Astrocyte (in vitro differentiated cells and primary cell): ENCODE measurements at regions not wholly inside any gene's neighbourhood (a gene's known extent, or its start where the extent isn't known, plus 50 kb on each side); places are given as distances from the start of the nearest gene placed in this dataset.

Experiments used
- DNase-seq: peaks from one replicate; pipeline ENCODE4 v3.0.0-alpha.2; 2010; ENCODE audit warnings: low read depth
- FAIRE-seq: peaks from 2 replicates; lab custom pipeline; 2011; peaks lifted over from hg19 to GRCh38; lab: Jason Lieb, UNC
- H2AFZ ChIP-seq: 2 replicates; pipeline ENCODE4 v1.6.0; 2012; ENCODE audit warnings: low read depth, low read length, inconsistent platforms
- H3K27ac ChIP-seq: 2 replicates; pipeline ENCODE4 v1.5.1; 2011; ENCODE audit warnings: low read depth, low read length, inconsistent platforms
- H3K27me3 ChIP-seq: 2 replicates; pipeline ENCODE4 v1.6.0; 2011; ENCODE audit warnings: low read length, inconsistent platforms; ENCODE audit not compliant: insufficient read depth
- H3K36me3 ChIP-seq: 2 replicates; pipeline ENCODE4 v1.5.1; 2011; ENCODE audit warnings: low read length, inconsistent platforms; ENCODE audit not compliant: insufficient read depth
- H3K4me1 ChIP-seq: 2 replicates; pipeline ENCODE4 v1.5.1; 2011; ENCODE audit warnings: low read length, inconsistent platforms; ENCODE audit not compliant: insufficient read depth
- H3K4me2 ChIP-seq: 2 replicates; pipeline ENCODE4 v1.6.0; 2012; ENCODE audit warnings: low read length, inconsistent platforms
- H3K4me3 ChIP-seq: 2 replicates; pipeline ENCODE4 v1.5.1; 2011; ENCODE audit warnings: low read depth, mild to moderate bottlenecking, low read length, inconsistent platforms; ENCODE audit not compliant: insufficient read depth
- H3K79me2 ChIP-seq: 2 replicates; pipeline ENCODE4 v1.6.0; 2012; ENCODE audit warnings: mild to moderate bottlenecking, low read length, inconsistent platforms; ENCODE audit not compliant: insufficient read depth
- H3K9ac ChIP-seq: 2 replicates; pipeline ENCODE4 v1.6.0; 2012; ENCODE audit warnings: mild to moderate bottlenecking, low read length, inconsistent platforms
- H3K9me3 ChIP-seq: 2 replicates; pipeline ENCODE4 v1.5.1; 2012; ENCODE audit warnings: low read depth, mild to moderate bottlenecking, low read length, inconsistent platforms; ENCODE audit not compliant: insufficient read depth
- H4K20me1 ChIP-seq: 2 replicates; pipeline ENCODE4 v1.6.0; 2012; ENCODE audit warnings: low read length, inconsistent platforms; ENCODE audit not compliant: insufficient read depth
- H3K27ac Mint-ChIP-seq: one replicate; pipeline ENCODE4 v1.8.0; 2021; ENCODE audit warnings: mild to moderate bottlenecking, mixed read lengths; ENCODE audit not compliant: unreplicated experiment
- H3K27me3 Mint-ChIP-seq: one replicate; pipeline ENCODE4 v1.8.0; 2021; ENCODE audit warnings: low read depth, mixed read lengths; ENCODE audit not compliant: unreplicated experiment
- H3K36me3 Mint-ChIP-seq: one replicate; pipeline ENCODE4 v1.8.0; 2021; ENCODE audit warnings: low read depth, mixed read lengths; ENCODE audit not compliant: unreplicated experiment
- H3K4me1 Mint-ChIP-seq: one replicate; pipeline ENCODE4 v1.8.0; 2021; ENCODE audit warnings: low read depth, mixed read lengths; ENCODE audit not compliant: unreplicated experiment
- H3K4me3 Mint-ChIP-seq: one replicate; pipeline ENCODE4 v1.8.0; 2021; ENCODE audit warnings: mild to moderate bottlenecking, moderate library complexity, mixed read lengths; ENCODE audit not compliant: unreplicated experiment
- H3K9me3 Mint-ChIP-seq: one replicate; pipeline ENCODE4 v1.8.0; 2021; ENCODE audit warnings: mild to moderate bottlenecking, mixed read lengths; ENCODE audit not compliant: unreplicated experiment
- CTCF ChIP-seq: IDR thresholded peaks from 2 replicates; pipeline ENCODE4 v1.5.1; 2011; ENCODE audit warnings: low read depth, mild to moderate bottlenecking, inconsistent platforms, low read length, moderate library complexity; ENCODE audit not compliant: insufficient read depth
- EZH2 ChIP-seq: IDR thresholded peaks from 2 replicates; pipeline ENCODE4 v1.6.1; 2012; ENCODE audit warnings: mild to moderate bottlenecking, low read length, inconsistent platforms; ENCODE audit not compliant: insufficient read depth

- Histone ChIP-seq H2AFZ (no peak overlapping the region), H4K20me1 (no peaks in the 10 kb centered on the region), H3K9ac (no peak overlapping the region), H3K4me1 (no peaks in the 10 kb centered on the region), H3K27ac (no peak overlapping the region), H3K79me2 (no peaks in the 10 kb centered on the region), H3K4me3 (no peak overlapping the region), H3K36me3 (no peaks in the 10 kb centered on the region), H3K9me3 (peaks cover 5% of the 10 kb centered on the region), H3K27me3 (no peaks in the 10 kb centered on the region), H3K4me2 (no peak overlapping the region)
- H3K4me1 Mint-ChIP-seq = peaks cover 2% of the 10 kb centered on the region
- H3K9me3 Mint-ChIP-seq = peaks cover 15% of the 10 kb centered on the region
- H3K36me3 Mint-ChIP-seq = no peaks in the 10 kb centered on the region
- no peak overlapping the region for H3K4me3 Mint-ChIP-seq
- DNase-seq (no peak), FAIRE-seq (no peak)
- no peaks in the 10 kb centered on the region for H3K27me3 Mint-ChIP-seq
- no peak for TF ChIP-seq CTCF
- TF ChIP-seq EZH2 = no peak
- H3K27ac Mint-ChIP-seq = no peak overlapping the region
Measured at GRCh38 chr15:27623560-27624305, 475.4 kb downstream of the OCA2 start.

DNA sequence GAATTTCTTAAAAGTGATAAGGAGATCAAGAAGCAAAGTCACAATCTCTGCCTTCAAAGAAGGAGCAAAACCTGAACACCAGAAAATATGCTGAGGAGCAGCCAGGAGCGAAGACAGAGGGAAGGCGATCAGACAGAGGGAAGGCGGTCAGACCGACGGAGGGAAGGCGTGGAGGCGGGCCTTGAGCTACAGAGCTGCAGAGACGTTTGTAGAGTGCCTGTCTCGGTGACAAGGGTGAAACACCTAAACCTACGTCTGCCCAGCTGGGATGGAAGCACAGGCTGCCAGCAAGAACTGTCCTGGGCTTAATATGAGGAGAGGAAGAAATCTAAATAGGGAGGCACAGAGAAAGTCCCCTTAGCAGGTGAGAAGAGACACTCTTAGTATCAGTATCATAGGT lies 476.0 kb downstream of the OCA2 start:
- no peak overlapping the region for H3K27ac Mint-ChIP-seq
- Histone ChIP-seq H3K27ac (no peak overlapping the region), H3K4me3 (no peak overlapping the region), H3K9me3 (peaks cover 5% of the 10 kb centered on the region), H3K4me1 (no peaks in the 10 kb centered on the region), H4K20me1 (no peaks in the 10 kb centered on the region), H3K4me2 (no peak overlapping the region), H3K27me3 (no peaks in the 10 kb centered on the region), H3K9ac (no peak overlapping the region), H3K36me3 (no peaks in the 10 kb centered on the region), H2AFZ (no peak overlapping the region), H3K79me2 (no peaks in the 10 kb centered on the region)
- H3K4me3 Mint-ChIP-seq = no peak overlapping the region
- no peaks in the 10 kb centered on the region for H3K27me3 Mint-ChIP-seq
- TF ChIP-seq CTCF (no peak), EZH2 (no peak)
- peaks cover 2% of the 10 kb centered on the region for H3K4me1 Mint-ChIP-seq
- no peaks in the 10 kb centered on the region for H3K36me3 Mint-ChIP-seq
- peaks cover 13% of the 10 kb centered on the region for H3K9me3 Mint-ChIP-seq
- FAIRE-seq (no peak), DNase-seq (no peak)

GRCh38 chr15:27622371-27622770 lies 476.7 kb downstream of the OCA2 start:
- no peak for DNase-seq
- no peak overlapping the region for H3K4me3 ChIP-seq
- H3K4me1 ChIP-seq = no peaks in the 10 kb centered on the region
- peaks cover 2% of the 10 kb centered on the region for H3K4me1 Mint-ChIP-seq
- peaks cover 5% of the 10 kb centered on the region for H3K9me3 ChIP-seq
- TF ChIP-seq EZH2 = no peak
- TF ChIP-seq CTCF = no peak
- no peaks in the 10 kb centered on the region for H3K79me2 ChIP-seq
- FAIRE-seq = no peak
- no peaks in the 10 kb centered on the region for H3K36me3 Mint-ChIP-seq
- H3K4me2 ChIP-seq = no peak overlapping the region
- peaks cover 7% of the 10 kb centered on the region for H3K9me3 Mint-ChIP-seq
- no peak overlapping the region for H3K27ac ChIP-seq
- H3K4me3 Mint-ChIP-seq = no peak overlapping the region
- no peak overlapping the region for H3K9ac ChIP-seq
- H3K27me3 Mint-ChIP-seq = no peaks in the 10 kb centered on the region
- no peaks in the 10 kb centered on the region for H3K36me3 ChIP-seq
- no peak overlapping the region for H3K27ac Mint-ChIP-seq
- no peaks in the 10 kb centered on the region for H3K27me3 ChIP-seq
- H2AFZ ChIP-seq = no peak overlapping the region
- no peaks in the 10 kb centered on the region for H4K20me1 ChIP-seq
